Karpas-422 (cell line): ENCODE measurements at regions not wholly inside any gene's neighbourhood (a gene's known extent, or its start where the extent isn't known, plus 50 kb on each side); places are given as distances from the start of the nearest gene placed in this dataset.

ENCODE experiments used
- DNase-seq: peaks from one replicate; pipeline ENCODE4 v3.0.0-alpha.2; 2015
- H2AFZ ChIP-seq: fragments of 200-600 bp; sonication (generic); 2 replicates; pipeline ENCODE4 v1.6.1; 2014; ENCODE audit warnings: antibody characterized with exemption, low read length, mixed read lengths
- H3K27ac ChIP-seq: fragments of 200-600 bp; sonication (generic); 2 replicates; pipeline ENCODE4 v1.5.1; 2014; ENCODE audit warnings: mild to moderate bottlenecking, low read length, moderate library complexity
- H3K27me3 ChIP-seq: fragments of 200-600 bp; sonication (generic); 2 replicates; pipeline ENCODE4 v1.6.1; 2014; ENCODE audit warnings: low read length, mixed read lengths
- H3K36me3 ChIP-seq: fragments of 200-600 bp; sonication (generic); 2 replicates; pipeline ENCODE4 v1.6.1; 2014; ENCODE audit warnings: low read length, mixed read lengths; ENCODE audit not compliant: insufficient read depth
- H3K4me1 ChIP-seq: fragments of 200-600 bp; sonication (generic); 2 replicates; pipeline ENCODE4 v1.6.1; 2014; ENCODE audit warnings: mild to moderate bottlenecking, low read length, mixed read lengths
- H3K4me2 ChIP-seq: fragments of 200-600 bp; sonication (generic); 2 replicates; pipeline ENCODE4 v1.6.1; 2014; ENCODE audit warnings: low read length, low read depth, mild to moderate bottlenecking; ENCODE audit not compliant: poor library complexity, severe bottlenecking
- H3K4me3 ChIP-seq: fragments of 200-600 bp; sonication (generic); 2 replicates; pipeline ENCODE4 v1.5.1; 2014; ENCODE audit warnings: mild to moderate bottlenecking, antibody characterized with exemption, low read length, mixed read lengths
- H3K79me2 ChIP-seq: fragments of 200-600 bp; sonication (generic); 2 replicates; pipeline ENCODE4 v1.6.1; 2014; ENCODE audit warnings: mild to moderate bottlenecking, low read length, mixed read lengths
- H3K9ac ChIP-seq: fragments of 200-600 bp; sonication (generic); 2 replicates; pipeline ENCODE4 v1.6.0; 2014; ENCODE audit warnings: low read length
- H3K9me2 ChIP-seq: fragments of 200-600 bp; sonication (generic), shearing (Covaris generic); replicated peaks from 2 replicates; pipeline ENCODE4 v1.6.0; 2014; ENCODE audit warnings: mild to moderate bottlenecking, low read length, moderate library complexity; ENCODE audit not compliant: insufficient read depth
- H3K9me3 ChIP-seq: fragments of 300-700, 200-600 bp; sonication (generic); 2 replicates; pipeline ENCODE4 v1.6.1; 2014; ENCODE audit warnings: low read length, mixed read lengths
- H4K20me1 ChIP-seq: fragments of 200-600 bp; sonication (generic); 2 replicates; pipeline ENCODE4 v1.6.1; 2014; ENCODE audit warnings: mild to moderate bottlenecking, antibody characterized with exemption, low read length, low read depth; ENCODE audit not compliant: insufficient read depth

DNA sequence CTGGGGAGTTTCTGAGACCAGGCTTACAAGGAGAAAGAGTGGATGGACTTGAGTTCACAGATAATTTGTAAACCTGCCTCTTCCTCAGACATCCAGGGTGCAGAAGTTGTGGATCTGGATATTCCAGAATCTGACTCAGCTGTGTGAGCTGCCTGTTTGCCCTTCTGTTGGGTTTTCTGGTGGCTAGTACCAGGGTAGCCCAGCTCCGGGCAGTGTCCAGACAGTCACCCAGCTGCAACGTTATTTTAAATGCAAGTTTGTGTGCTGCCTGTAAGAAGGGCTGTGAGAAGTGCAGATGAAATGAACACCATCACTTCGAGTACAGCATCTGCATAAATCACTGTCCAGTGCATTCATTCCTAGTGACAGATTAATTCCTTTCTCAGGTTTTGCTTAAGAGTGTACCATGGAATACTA is 1053.0 kb downstream of the TUSC7 start:
- no peaks in the 10 kb centered on the region for H3K9me3 ChIP-seq

DNA sequence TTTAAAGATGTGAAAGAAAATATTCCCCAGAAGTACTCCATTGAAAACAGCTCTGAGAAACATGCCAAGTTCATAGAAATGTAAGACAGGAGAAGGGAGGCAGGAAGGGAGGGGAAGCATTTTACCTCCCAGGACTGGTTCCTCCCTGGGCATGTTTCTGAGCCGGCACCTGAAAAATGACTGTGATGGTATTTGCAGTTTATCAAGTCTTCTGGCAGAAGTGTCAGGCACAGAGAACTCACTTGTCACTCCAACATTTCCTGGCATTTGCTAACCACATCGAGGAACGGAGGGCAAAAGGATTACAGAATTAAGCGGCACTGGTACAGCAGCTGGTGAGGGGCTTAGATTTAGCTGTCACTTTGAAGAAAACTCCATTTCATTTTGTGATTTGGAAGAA is 1054.0 kb downstream of the TUSC7 start:
- Histone ChIP-seq H3K27me3 (no peaks in the 10 kb centered on the region), H3K9ac (no peak overlapping the region), H3K9me2 (no peaks in the 10 kb centered on the region), H2AFZ (no peak overlapping the region), H3K4me3 (no peak overlapping the region), H3K79me2 (no peaks in the 10 kb centered on the region), H3K4me1 (no peaks in the 10 kb centered on the region), H3K36me3 (no peaks in the 10 kb centered on the region), H3K4me2 (no peak overlapping the region), H3K9me3 (no peaks in the 10 kb centered on the region), H4K20me1 (no peaks in the 10 kb centered on the region), H3K27ac (no peak overlapping the region)
- DNase-seq: no peak

More for the DNA sequence above, 1053.0 kb downstream of the TUSC7 start:
- DNase-seq: no peak
- Histone ChIP-seq H3K9ac (no peak overlapping the region), H3K4me2 (no peak overlapping the region), H4K20me1 (no peaks in the 10 kb centered on the region), H3K4me3 (no peak overlapping the region), H3K9me2 (no peaks in the 10 kb centered on the region), H3K27ac (no peak overlapping the region), H3K36me3 (no peaks in the 10 kb centered on the region), H3K27me3 (no peaks in the 10 kb centered on the region), H3K79me2 (no peaks in the 10 kb centered on the region), H2AFZ (no peak overlapping the region), H3K4me1 (no peaks in the 10 kb centered on the region)

DNA sequence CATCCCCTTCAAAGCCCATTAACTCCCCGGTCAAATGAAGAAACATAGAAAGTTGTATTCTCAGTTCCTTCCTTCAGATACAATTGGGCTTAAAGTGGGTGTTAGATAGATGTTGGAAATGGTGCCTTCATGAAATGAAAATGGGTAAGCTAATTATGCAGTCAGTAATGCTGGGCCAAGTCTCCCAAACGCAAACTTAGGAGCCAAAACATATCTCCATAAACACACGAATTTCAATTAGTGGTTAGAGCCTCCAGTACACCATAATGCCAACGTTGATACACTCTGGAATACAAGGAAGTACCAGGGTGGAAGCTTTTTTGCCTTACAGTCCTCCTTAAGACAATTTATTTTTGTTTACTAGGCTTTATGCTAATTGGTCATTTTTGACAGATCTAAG is 1059.0 kb downstream of the TUSC7 start:
- no peak overlapping the region for H3K27ac ChIP-seq
- no peaks in the 10 kb centered on the region for H3K9me2 ChIP-seq
- no peaks in the 10 kb centered on the region for H3K27me3 ChIP-seq
- H3K79me2 ChIP-seq: no peaks in the 10 kb centered on the region
- H4K20me1 ChIP-seq: no peaks in the 10 kb centered on the region
- H3K36me3 ChIP-seq: no peaks in the 10 kb centered on the region
- no peak for DNase-seq
- no peak overlapping the region for H2AFZ ChIP-seq
- no peaks in the 10 kb centered on the region for H3K9me3 ChIP-seq
- H3K4me1 ChIP-seq: no peaks in the 10 kb centered on the region
- H3K4me3 ChIP-seq: no peak overlapping the region
- H3K9ac ChIP-seq: no peak overlapping the region
- no peak overlapping the region for H3K4me2 ChIP-seq

DNA sequence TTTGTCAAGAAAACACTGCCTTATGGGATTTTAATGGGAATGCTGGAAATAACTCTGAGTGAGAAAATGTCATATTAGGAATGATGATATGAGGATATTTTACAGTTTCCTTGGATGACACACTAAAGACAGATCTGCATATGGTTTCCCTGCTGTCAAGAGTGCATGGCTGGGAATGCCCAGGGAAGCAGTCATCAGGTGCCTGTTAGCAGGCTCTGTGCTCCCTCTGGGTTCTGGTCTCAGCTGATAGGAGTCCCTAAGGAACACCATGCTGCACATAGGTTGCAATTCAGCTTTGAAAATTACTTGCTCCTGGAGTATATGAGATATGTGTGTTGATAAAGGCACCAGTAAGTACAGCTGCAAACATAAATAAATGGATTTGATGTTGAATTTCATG is 1064.6 kb downstream of the TUSC7 start:
- no peaks in the 10 kb centered on the region for H3K79me2 ChIP-seq
- no peak overlapping the region for H3K27ac ChIP-seq
- H2AFZ ChIP-seq: no peak overlapping the region
- H3K36me3 ChIP-seq: no peaks in the 10 kb centered on the region
- no peaks in the 10 kb centered on the region for H3K9me3 ChIP-seq
- H3K4me3 ChIP-seq: no peak overlapping the region
- no peaks in the 10 kb centered on the region for H3K27me3 ChIP-seq
- no peak overlapping the region for H3K4me2 ChIP-seq
- H4K20me1 ChIP-seq: no peaks in the 10 kb centered on the region
- no peak overlapping the region for H3K9ac ChIP-seq
- no peaks in the 10 kb centered on the region for H3K9me2 ChIP-seq
- H3K4me1 ChIP-seq: no peaks in the 10 kb centered on the region
- no peak for DNase-seq

DNA sequence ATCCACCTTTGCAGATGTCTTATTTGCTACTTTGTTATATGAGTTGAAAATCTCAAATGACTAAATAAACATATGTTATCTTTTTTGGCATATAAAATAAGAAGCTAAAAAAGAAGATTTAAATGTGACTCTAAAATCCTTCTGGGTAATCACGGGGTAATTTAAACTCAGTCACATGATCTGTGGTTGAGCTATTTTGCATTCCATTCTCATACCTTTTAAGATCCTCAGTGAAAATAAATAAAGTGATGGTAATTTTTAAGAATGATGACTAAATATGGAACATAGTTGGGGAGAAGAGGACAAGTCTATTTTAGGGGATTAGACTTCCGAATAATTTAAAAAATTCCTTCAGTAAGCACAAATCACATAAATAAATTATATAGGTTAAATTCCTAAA is 1076.8 kb downstream of the TUSC7 start:
- Histone ChIP-seq H3K79me2 (no peaks in the 10 kb centered on the region), H4K20me1 (no peaks in the 10 kb centered on the region), H3K9ac (no peak overlapping the region), H3K9me3 (no peaks in the 10 kb centered on the region), H3K27me3 (no peaks in the 10 kb centered on the region), H3K4me2 (no peak overlapping the region), H3K27ac (no peak overlapping the region), H2AFZ (no peak overlapping the region), H3K4me1 (peaks cover 13% of the 10 kb centered on the region), H3K36me3 (no peaks in the 10 kb centered on the region), H3K9me2 (no peaks in the 10 kb centered on the region), H3K4me3 (no peak overlapping the region)
- no peak for DNase-seq

DNA sequence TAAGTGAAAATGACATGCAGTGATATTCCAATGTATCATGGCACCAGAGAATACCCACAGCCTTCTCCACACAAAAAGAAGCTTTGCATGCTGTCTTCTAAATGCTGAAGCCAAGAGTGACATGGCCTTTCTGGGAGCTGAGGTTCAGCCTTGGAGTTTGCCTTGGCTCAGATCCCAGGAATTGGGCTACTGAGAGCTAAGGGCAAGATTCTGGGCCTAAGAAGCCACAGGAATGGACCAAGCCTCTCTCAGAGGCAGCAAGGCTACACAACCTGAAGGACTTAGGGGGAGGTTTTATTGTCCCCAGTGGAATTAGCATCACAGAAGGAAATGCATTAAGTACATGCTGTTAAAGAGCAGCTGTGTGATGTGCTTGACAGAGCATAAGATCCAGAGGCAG is 1078.5 kb downstream of the TUSC7 start:
- no peaks in the 10 kb centered on the region for H3K9me2 ChIP-seq
- H3K36me3 ChIP-seq: no peaks in the 10 kb centered on the region
- no peaks in the 10 kb centered on the region for H3K9me3 ChIP-seq
- no peak overlapping the region for H3K9ac ChIP-seq
- H3K4me3 ChIP-seq: no peak overlapping the region
- DNase-seq: peak; percentile 45
- no peak overlapping the region for H2AFZ ChIP-seq
- H3K4me2 ChIP-seq: no peak overlapping the region
- H4K20me1 ChIP-seq: no peaks in the 10 kb centered on the region
- no peaks in the 10 kb centered on the region for H3K27me3 ChIP-seq
- H3K27ac ChIP-seq: no peak overlapping the region
- no peaks in the 10 kb centered on the region for H3K79me2 ChIP-seq
- H3K4me1 ChIP-seq: peaks cover 13% of the 10 kb centered on the region

DNA sequence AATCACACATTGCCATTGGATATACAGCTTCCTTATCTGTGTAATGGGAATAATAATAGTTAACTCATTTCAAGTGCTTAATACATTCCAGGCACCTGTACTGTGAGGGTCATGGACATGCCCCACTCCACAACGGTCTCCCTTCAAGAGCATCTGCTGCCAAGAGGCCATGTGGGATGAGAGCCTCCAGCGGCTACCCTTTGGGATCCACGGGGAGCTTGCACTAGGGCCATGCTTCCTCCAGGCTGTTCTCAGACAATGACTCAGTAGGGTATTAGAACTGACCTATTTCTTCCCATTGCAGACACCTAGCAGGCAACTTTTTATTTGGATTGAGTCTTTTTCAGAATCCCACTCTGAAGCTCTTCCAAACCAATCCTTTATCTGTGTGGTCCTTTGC is 1078.9 kb downstream of the TUSC7 start:
- Histone ChIP-seq H3K9ac (no peak overlapping the region), H3K4me3 (no peak overlapping the region), H3K9me2 (no peaks in the 10 kb centered on the region), H3K27ac (no peak overlapping the region), H3K9me3 (no peaks in the 10 kb centered on the region), H4K20me1 (no peaks in the 10 kb centered on the region), H3K79me2 (no peaks in the 10 kb centered on the region), H3K36me3 (no peaks in the 10 kb centered on the region), H3K4me1 (peaks cover 13% of the 10 kb centered on the region), H3K27me3 (no peaks in the 10 kb centered on the region), H3K4me2 (no peak overlapping the region), H2AFZ (no peak overlapping the region)
- DNase-seq: no peak

DNA sequence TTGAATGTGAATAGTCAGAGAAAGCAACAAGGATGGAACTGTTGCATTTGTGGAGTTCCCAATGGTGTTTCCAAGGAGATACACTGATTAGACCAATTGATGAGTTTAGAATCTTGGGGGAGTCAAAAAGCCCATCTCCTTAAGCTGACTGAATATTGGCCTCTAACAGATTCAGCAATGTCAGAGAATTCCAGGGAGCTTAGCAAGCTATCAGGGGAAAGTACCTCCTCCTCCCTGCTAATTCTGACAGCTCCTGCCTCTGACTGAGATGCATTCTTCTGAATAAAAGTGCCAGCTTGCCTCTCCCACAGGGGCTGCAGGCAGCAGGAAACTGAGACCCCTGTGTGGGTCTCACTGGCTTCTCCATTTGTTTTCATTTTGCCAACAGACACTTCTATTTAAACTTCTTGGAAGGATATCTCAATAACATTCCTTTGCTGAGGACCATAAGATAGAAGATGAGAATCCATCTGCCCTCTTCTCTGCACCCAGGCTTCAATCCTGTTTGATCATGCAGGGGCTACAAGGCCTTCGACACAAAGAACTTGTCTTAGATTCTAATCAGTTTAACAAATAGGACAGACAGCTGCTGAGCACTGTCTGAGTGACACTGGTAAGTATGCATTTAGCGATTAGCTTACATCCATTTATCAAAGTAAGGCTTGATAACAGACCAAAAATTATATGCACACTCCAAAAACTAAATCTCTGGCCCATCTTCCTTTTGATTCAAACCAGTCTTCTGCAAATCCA is 1080.8 kb downstream of the TUSC7 start:
- Histone ChIP-seq H3K4me3 (no peak overlapping the region), H3K36me3 (no peaks in the 10 kb centered on the region), H3K27ac (no peak overlapping the region), H3K9me2 (no peaks in the 10 kb centered on the region), H3K9ac (no peak overlapping the region), H3K4me2 (no peak overlapping the region), H3K79me2 (no peaks in the 10 kb centered on the region), H3K9me3 (no peaks in the 10 kb centered on the region), H3K27me3 (no peaks in the 10 kb centered on the region), H2AFZ (no peak overlapping the region), H3K4me1 (peaks cover 13% of the 10 kb centered on the region), H4K20me1 (no peaks in the 10 kb centered on the region)
- no peak for DNase-seq
